Stomach (tissue), 8 donors: ENCODE measurements at regions not wholly inside any gene's neighbourhood (a gene's known extent, or its start where the extent isn't known, plus 50 kb on each side); places are given as distances from the start of the nearest gene placed in this dataset.
A peak's percentile ranks its signal among the peaks of the same experiment; 100 is the strongest.

Experiments used
- DNase-seq, 2 donors: peaks; one replicate each; pipeline versions ENCODE4 v3.0.0 to v3.0.0-alpha.2; 2013 to 2019
- H3K27ac ChIP-seq, 5 donors: fragments of 200-600 bp in 4 of 5; sonication (generic) in 4 of 5; one replicate each; pipeline ENCODE4 v1.5.1; 2013 to 2019; ENCODE audit warnings: mild to moderate bottlenecking in 1 of 5, moderate library complexity in 1 of 5
- H3K27me3 ChIP-seq, 3 donors: fragments of 200-600 bp; sonication (generic); one replicate each; pipeline ENCODE4 v1.5.1; 2017 to 2019; ENCODE audit warnings: mixed run types in 1 of 3
- H3K36me3 ChIP-seq, 4 donors: fragments of 200-600 bp; sonication (generic); 1 replicate in 3 of 4; 2 replicates in 1 of 4; pipeline ENCODE4 v1.5.1; 2016 to 2019
- H3K4me1 ChIP-seq, 4 donors: fragments of 200-600 bp; sonication (generic); one replicate each; pipeline ENCODE4 v1.5.1; 2016 to 2019
- H3K4me3 ChIP-seq, 4 donors: fragments of 200-600 bp; sonication (generic) in 3 of 4; one replicate each; pipeline ENCODE4 v1.5.1; 2016 to 2019; ENCODE audit warnings: mild to moderate bottlenecking in 1 of 4
- H3K9me3 ChIP-seq, 4 donors: fragments of 200-600 bp; sonication (generic); one replicate each; pipeline ENCODE4 v1.5.1; 2016 to 2019
- CTCF ChIP-seq, 7 experiments: fragments of 450-650 bp in 4 of 7; fragments of 200-600 bp in 3 of 7; sonication (generic) in 3 of 7; IDR thresholded peaks; one replicate each; pipeline ENCODE4 v1.5.1; 2016 to 2019; ENCODE audit warnings: antibody characterized with exemption in 7 of 7, control low read depth in 2 of 7, mild to moderate bottlenecking in 1 of 7
- EP300 ChIP-seq: sonication (generic); formaldehyde crosslinking; IDR thresholded peaks from one replicate; pipeline ENCODE4 v1.6.1; 2017; ENCODE audit warnings: antibody characterized with exemption
- POLR2A ChIP-seq, 4 donors: fragments of 450-650 bp; IDR thresholded peaks; one replicate each; pipeline ENCODE4 v1.6.1; 2016; ENCODE audit warnings: antibody characterized with exemption in 4 of 4, control low read depth in 2 of 4, mild to moderate bottlenecking in 1 of 4, moderate library complexity in 1 of 4
- POLR2AphosphoS5 ChIP-seq, 3 donors: sonication (generic); formaldehyde crosslinking; IDR thresholded peaks; one replicate each; pipeline ENCODE4 v1.6.1; 2016; ENCODE audit warnings: antibody characterized with exemption in 3 of 3
- WGBS, 5 donors: extraction: QIAGEN DNeasy Blood & Tissue Kit in 3 of 5; methylation state at CpG; one replicate each; pipeline versions ENCODE4 v1.1.5 to v1.1.7; 2013 to 2018; 5-methylcytosine and 5-hydroxymethylcytosine counted together
- intact Hi-C: fragments of 100-400 bp; cut with DNase I; formaldehyde crosslinking; loops from one replicate; pipeline ENCODE4 v1.15.1; 2023; ENCODE audit warnings: low total_unique reads
- donor health status: healthy with polysubstance abuse.
- donor health status: Bipolar disorder and iron deficiency.
- donor health status: healthy.

DNA sequence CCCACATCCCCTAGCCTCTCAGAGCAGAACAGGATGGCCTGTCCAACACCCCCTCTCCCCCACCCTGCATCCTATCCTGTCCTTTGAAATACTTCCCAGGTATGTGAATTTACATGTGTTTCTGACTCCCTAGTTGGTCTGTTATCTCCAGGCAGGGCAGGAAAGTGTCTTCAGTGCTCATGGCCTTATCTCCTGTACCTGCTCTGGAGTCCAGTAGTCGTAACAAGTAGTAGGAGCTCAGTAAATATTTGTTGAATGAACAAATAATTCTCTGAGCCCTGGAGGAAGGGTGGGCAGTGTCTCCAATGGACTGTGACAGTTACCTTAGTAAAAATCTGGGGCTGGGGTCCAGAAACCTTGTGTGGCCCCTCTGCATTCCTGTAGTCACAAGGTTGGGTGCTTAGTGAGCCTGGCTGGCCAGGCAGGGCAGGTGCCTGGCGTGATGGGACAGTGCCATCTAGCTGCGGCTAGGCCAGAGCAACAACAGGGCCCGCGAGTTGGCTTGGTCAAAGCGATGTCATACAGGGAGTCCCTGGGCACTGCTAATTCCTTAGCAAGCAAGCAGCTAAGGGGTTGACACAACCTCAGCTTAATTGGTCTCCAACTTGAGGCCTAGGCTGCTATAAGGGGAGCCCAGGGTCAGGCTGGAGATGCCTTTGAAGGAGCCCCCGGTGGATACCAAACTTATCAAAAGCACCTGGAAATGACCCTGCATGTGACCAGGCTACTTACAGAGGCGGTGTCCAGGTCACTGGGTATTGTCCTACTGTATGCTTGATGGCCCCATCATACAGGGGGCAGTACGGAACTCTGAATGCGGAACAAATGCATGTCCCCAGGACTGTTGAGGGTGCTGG lies 89.0 kb upstream of the PPM1J start:
- intact Hi-C loops: loop anchor here (5.0 to 10.0 kb wide), 2 partner anchors 87 to 241 kb away; partner anchors contain the start of gene PPM1J

GRCh38 chr1:112800289-112800688 lies 85.2 kb upstream of the PPM1J start:
- 66 to 79% (median 67%) methylated on average over 2 of the region's 2 CpGs for WGBS, 5 donors
- DNase-seq: peak in 1 of 2 donors; percentile 14
- intact Hi-C loops: loop anchor here (5.0 to 10.0 kb wide), 2 partner anchors 83 to 245 kb away; partner anchors contain the start of gene PPM1J

More for the DNA sequence above, 89.0 kb upstream of the PPM1J start:
- Histone ChIP-seq H3K9me3 (no peaks in the 10 kb centered on the region), H3K4me3 (no peak overlapping the region), H3K27me3 (peaks cover 0 to 6% (median 0%) of the 10 kb centered on the region in 3 donors), H3K4me1 (peaks cover 0 to 2% (median 0%) of the 10 kb centered on the region in 4 donors), H3K27ac (no peak overlapping the region), H3K36me3 (no peaks in the 10 kb centered on the region)
- WGBS, 5 donors: 20 to 54% (median 42%) methylated on average over 6 to 10 of the region's 10 CpGs
- peak; percentile 80 to 91 for DNase-seq
- TF ChIP-seq POLR2AphosphoS5 (IDR thresholded peaks at IDR 0.05): peak in 1 of 3 donors; percentile 18
- TF ChIP-seq CTCF (IDR thresholded peaks at IDR 0.05): peak in 5 of 7 experiments; percentile 22 to 70 (median 60)
- no peak for TF ChIP-seq POLR2A (IDR thresholded peaks at IDR 0.05)

DNA sequence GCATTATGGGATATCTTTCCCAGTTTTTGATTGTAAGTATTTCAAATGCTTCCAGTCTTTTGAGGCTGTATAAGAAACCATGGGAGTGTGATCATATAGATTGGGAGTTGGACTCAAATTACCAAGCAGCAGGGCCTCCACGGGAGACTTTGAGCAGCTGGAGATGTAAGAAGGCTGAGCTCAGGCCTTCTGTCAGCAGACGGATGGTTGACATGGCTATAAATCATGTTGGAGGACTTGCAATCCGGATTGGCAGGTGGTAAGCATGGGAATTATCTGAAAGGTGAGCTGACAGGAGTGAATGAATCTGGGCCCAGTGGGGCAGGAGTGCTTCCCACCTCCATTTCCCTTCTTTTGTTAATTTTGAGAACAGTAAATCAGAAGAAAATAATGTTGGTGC lies 83.2 kb upstream of the PPM1J start:
- TF ChIP-seq CTCF (IDR thresholded peaks at IDR 0.05): no peak
- no peak for TF ChIP-seq POLR2AphosphoS5 (IDR thresholded peaks at IDR 0.05)
- no peak for TF ChIP-seq POLR2A (IDR thresholded peaks at IDR 0.05)
- no peak for TF ChIP-seq EP300
- Histone ChIP-seq H3K27me3 (no peaks in the 10 kb centered on the region), H3K36me3 (no peaks in the 10 kb centered on the region), H3K4me1 (no peaks in the 10 kb centered on the region), H3K27ac (no peak overlapping the region), H3K9me3 (no peaks in the 10 kb centered on the region), H3K4me3 (no peak overlapping the region)
- DNase-seq: no peak
- intact Hi-C loops: no loop called here
- 59 to 69% (median 65%) methylated on average over 3 of the region's 3 CpGs for WGBS, 5 donors

More at GRCh38 chr1:112800289-112800688, 85.2 kb upstream of the PPM1J start:
- Histone ChIP-seq H3K36me3 (no peaks in the 10 kb centered on the region), H3K9me3 (no peaks in the 10 kb centered on the region), H3K4me1 (no peaks in the 10 kb centered on the region), H3K27me3 (peaks cover 0 to 6% (median 0%) of the 10 kb centered on the region in 3 donors), H3K4me3 (no peak overlapping the region), H3K27ac (no peak overlapping the region)
- TF ChIP-seq POLR2A (IDR thresholded peaks at IDR 0.05) (no peak), POLR2AphosphoS5 (IDR thresholded peaks at IDR 0.05) (no peak), CTCF (IDR thresholded peaks at IDR 0.05) (no peak), EP300 (no peak)

- Histone ChIP-seq H3K4me3 (no peak overlapping the region), H3K9me3 (no peaks in the 10 kb centered on the region), H3K36me3 (no peaks in the 10 kb centered on the region), H3K27me3 (no peaks in the 10 kb centered on the region), H3K27ac (no peak overlapping the region), H3K4me1 (no peaks in the 10 kb centered on the region)
- WGBS, 5 donors: 70 to 78% (median 75%) methylated on average over 2 of the region's 2 CpGs
- intact Hi-C loops: no loop called here
- peak in 1 of 2 donors; percentile 45 for DNase-seq
- TF ChIP-seq POLR2A (IDR thresholded peaks at IDR 0.05): no peak
- TF ChIP-seq EP300: no peak
- no peak for TF ChIP-seq CTCF (IDR thresholded peaks at IDR 0.05)
- TF ChIP-seq POLR2AphosphoS5 (IDR thresholded peaks at IDR 0.05): no peak
These were observed 82.1 kb upstream of the PPM1J start for GRCh38 chr1:112797224-112797623.
